Endothelial cell of umbilical vein (primary cell): ENCODE measurements at regions not wholly inside any gene's neighbourhood (a gene's known extent, or its start where the extent isn't known, plus 50 kb on each side); places are given as distances from the start of the nearest gene placed in this dataset.

Experiments used
- BruUV-seq: library from RNA; stranded (reverse); fragments of 400-500 nt; replicated peaks from 2 replicates; lab custom pipeline; 2021; lab: Mats Ljungman, UMichigan
- CTCF ChIA-PET: fragments of 300-600, 350-600 bp; sonication (Branson Sonifier 250); formaldehyde crosslinking; loops from one replicate; lab custom pipeline; 2021; ENCODE audit warnings: antibody characterized with exemption, inconsistent platforms; lab: Charles Lee
- POLR2A ChIA-PET: fragments of 300-600, 350-600 bp; sonication (Branson Sonifier 250); formaldehyde crosslinking; loops from one replicate; lab custom pipeline; 2021; ENCODE audit warnings: antibody characterized with exemption, inconsistent platforms; lab: Charles Lee
- DNase-seq: peaks from one replicate; pipeline ENCODE4 v3.0.0-alpha.2; 2011; ENCODE audit warnings: low read depth, low spot score
- FAIRE-seq: peaks from 2 replicates; lab custom pipeline; 2011; peaks lifted over from hg19 to GRCh38; lab: Jason Lieb, UNC
- H2AFZ ChIP-seq: 2 replicates; pipeline ENCODE4 v1.6.0; 2012; ENCODE audit warnings: low read depth, low read length, control low read depth, inconsistent platforms
- H3K27ac ChIP-seq: 2 replicates; pipeline ENCODE4 v1.5.1; 2011; ENCODE audit warnings: low read depth, mild to moderate bottlenecking, control low read depth, low read length, moderate library complexity; ENCODE audit not compliant: insufficient read depth
- H3K27me3 ChIP-seq, 2 experiments: 2 replicates each; pipeline versions ENCODE4 v1.6.0 to v1.6.1; 2011; ENCODE audit warnings: low read length in 2 of 2, mixed read lengths in 1 of 2; ENCODE audit not compliant: control insufficient read depth in 2 of 2, insufficient read depth in 2 of 2
- H3K36me3 ChIP-seq, 2 experiments: 2 replicates in 1 of 2; 3 replicates in 1 of 2; pipeline ENCODE4 v1.5.1; 2011; ENCODE audit warnings: low read length in 2 of 2, mild to moderate bottlenecking in 1 of 2, moderate library complexity in 1 of 2; ENCODE audit not compliant: control insufficient read depth in 2 of 2, insufficient read depth in 2 of 2; ENCODE audit errors: extremely low read depth in 1 of 2
- H3K4me1 ChIP-seq: 3 replicates; pipeline ENCODE4 v1.5.1; 2011; ENCODE audit warnings: mild to moderate bottlenecking, low read length; ENCODE audit not compliant: control insufficient read depth, insufficient read depth; ENCODE audit errors: extremely low read depth
- H3K4me2 ChIP-seq: 2 replicates; pipeline ENCODE4 v1.6.1; 2011; ENCODE audit warnings: low read length, control low read depth, mixed read lengths; ENCODE audit not compliant: insufficient read depth
- H3K4me3 ChIP-seq, 3 experiments: fragments of 200-600 bp in 1 of 3; sonication (generic), shearing (Covaris generic) in 1 of 3; replicated peaks in 1 of 3; 2 replicates each; pipeline ENCODE4 v1.5.1; 2011 to 2016; ENCODE audit warnings: control low read depth in 3 of 3, low read length in 3 of 3, mild to moderate bottlenecking in 2 of 3, inconsistent platforms in 1 of 3, low read depth in 1 of 3, moderate library complexity in 1 of 3; ENCODE audit not compliant: insufficient read depth in 1 of 3
- H3K79me2 ChIP-seq: 2 replicates; pipeline ENCODE4 v1.6.0; 2012; ENCODE audit warnings: low read length, inconsistent platforms; ENCODE audit not compliant: control insufficient read depth, insufficient read depth
- H3K9ac ChIP-seq: replicated peaks from 2 replicates; pipeline ENCODE3; 2011; ENCODE audit warnings: low read length, control low read depth; ENCODE audit not compliant: insufficient read depth; ENCODE audit errors: extremely low read depth
- H3K9me1 ChIP-seq: replicated peaks from 3 replicates; pipeline ENCODE4 v1.6.0; 2011; ENCODE audit warnings: mild to moderate bottlenecking, low read length; ENCODE audit not compliant: control insufficient read depth, insufficient read depth; ENCODE audit errors: extremely low read depth
- H3K9me3 ChIP-seq: replicated peaks from 2 replicates; pipeline ENCODE4 v1.5.1; 2012; ENCODE audit warnings: low read length, inconsistent platforms; ENCODE audit not compliant: control insufficient read depth, insufficient read depth
- H4K20me1 ChIP-seq: replicated peaks from 2 replicates; pipeline ENCODE3; 2011; ENCODE audit warnings: mild to moderate bottlenecking, low read length; ENCODE audit not compliant: control insufficient read depth, insufficient read depth; ENCODE audit errors: extremely low read depth
- CTCF ChIP-seq, 2 donors: IDR thresholded peaks; 1 replicate in 1 of 2; 2 replicates in 1 of 2; pipeline ENCODE4 v1.5.1; 2011; ENCODE audit warnings: low read length in 2 of 2, mild to moderate bottlenecking in 2 of 2, moderate library complexity in 2 of 2, control low read depth in 1 of 2, inconsistent platforms in 1 of 2, low read depth in 1 of 2; ENCODE audit not compliant: insufficient read depth in 1 of 2; ENCODE audit errors: extremely low read depth in 1 of 2
- EZH2 ChIP-seq: IDR thresholded peaks from 2 replicates; pipeline ENCODE4 v1.6.1; 2012; ENCODE audit warnings: borderline replicate concordance, low read depth, mild to moderate bottlenecking, moderate library complexity, low read length, inconsistent platforms; ENCODE audit not compliant: severe bottlenecking
- FOS ChIP-seq: IDR thresholded peaks from 2 replicates; pipeline ENCODE4 v1.6.1; 2011; ENCODE audit warnings: mild to moderate bottlenecking, low read length, moderate library complexity, borderline replicate concordance; ENCODE audit not compliant: insufficient read depth
- GATA2 ChIP-seq: IDR thresholded peaks from 2 replicates; pipeline ENCODE4 v1.7.0; 2011; ENCODE audit warnings: low read depth, mild to moderate bottlenecking, moderate library complexity, mixed read lengths, low read length; ENCODE audit not compliant: insufficient read length, insufficient read depth
- JUN ChIP-seq: IDR thresholded peaks from 2 replicates; pipeline ENCODE4 v1.6.1; 2011; ENCODE audit warnings: borderline replicate concordance, low read depth; ENCODE audit not compliant: insufficient read length, insufficient read depth
- MYC ChIP-seq: IDR thresholded peaks from one replicate; pipeline ENCODE4 v1.6.1; 2011; ENCODE audit warnings: mild to moderate bottlenecking, low read depth, low read length
- POLR2A ChIP-seq: IDR thresholded peaks from 2 replicates; pipeline ENCODE4 v1.6.1; 2012; ENCODE audit warnings: low read depth, mild to moderate bottlenecking, control low read depth, low read length
- POLR2AphosphoS5 ChIP-seq: IDR thresholded peaks from 2 replicates; pipeline ENCODE4 v1.6.1; 2012; ENCODE audit warnings: low read depth, mild to moderate bottlenecking, control low read depth, low read length, moderate library complexity; ENCODE audit not compliant: insufficient read depth
- dilution Hi-C: fragments of 300-500 bp; cut with MboI; formaldehyde crosslinking; loops from one replicate; pipeline ENCODE4 v1.15.0; 2019; ENCODE audit warnings: low sequenced_read_pairs; ENCODE audit not compliant: extremely low pct_ligation_motif_present
- intact Hi-C: fragments of 100-400 bp; cut with micrococcal nuclease; formaldehyde crosslinking; loops from one replicate; pipeline ENCODE4 v1.10.0; 2022
- TF ChIP-seq, protein P1 (sequence below): IDR thresholded peaks from 2 replicates; pipeline ENCODE4 v1.6.1; 2011; ENCODE audit not compliant: insufficient read depth, insufficient read length

DNA sequence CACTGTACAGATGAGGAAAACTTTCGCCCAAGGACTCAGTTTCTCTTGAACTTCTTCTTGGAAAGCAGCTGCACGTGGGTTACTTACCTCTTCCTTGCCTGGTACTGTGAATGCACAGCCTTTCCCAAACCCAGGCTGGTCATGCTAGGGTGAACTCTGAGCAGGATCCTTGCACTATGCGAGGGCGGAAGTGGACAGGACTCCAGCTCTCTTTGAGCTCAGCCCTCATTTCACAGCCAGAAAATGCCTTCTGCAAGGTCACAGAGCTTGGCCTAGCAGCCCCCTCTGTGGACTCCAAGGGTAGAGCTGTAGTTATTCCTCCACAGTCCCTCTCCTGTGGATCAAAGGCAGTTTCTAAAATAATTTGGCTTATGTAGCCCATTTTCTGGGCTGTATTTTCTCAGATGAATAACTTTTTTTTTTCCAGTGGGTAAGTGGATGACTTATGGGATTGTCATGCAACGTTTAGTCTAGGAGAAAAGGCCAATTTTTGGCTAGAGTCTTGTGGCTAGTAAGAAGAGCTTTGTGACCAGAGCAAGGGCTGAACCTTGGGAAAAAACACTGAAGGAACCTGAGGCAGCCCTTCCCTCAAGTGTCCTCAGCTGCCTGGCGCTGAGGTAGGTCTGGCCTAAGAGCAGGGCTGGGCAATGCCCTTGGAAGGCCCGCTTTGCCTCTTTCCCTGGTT is 172.7 kb downstream of the SCP2D1 start:
- Histone ChIP-seq H3K9me3 (no peaks in the 10 kb centered on the region), H3K4me2 (no peak overlapping the region), H3K9ac (no peak overlapping the region), H3K4me3 (no peak overlapping the region), H3K4me1 (no peaks in the 10 kb centered on the region), H4K20me1 (no peaks in the 10 kb centered on the region), H2AFZ (no peak overlapping the region), H3K27ac (no peak overlapping the region), H3K9me1 (no peaks in the 10 kb centered on the region), H3K27me3 (no peaks in the 10 kb centered on the region), H3K36me3 (no peaks in the 10 kb centered on the region), H3K79me2 (no peaks in the 10 kb centered on the region)
- dilution Hi-C loops (no loop called here), intact Hi-C loops (no loop called here)
- FAIRE-seq: no peak
- no peak for DNase-seq
- no peak for TF ChIP-seq MYC
- CTCF ChIA-PET: no interaction called here
- BruUV-seq: no TSS peak
- POLR2A ChIA-PET: no interaction called here

DNA sequence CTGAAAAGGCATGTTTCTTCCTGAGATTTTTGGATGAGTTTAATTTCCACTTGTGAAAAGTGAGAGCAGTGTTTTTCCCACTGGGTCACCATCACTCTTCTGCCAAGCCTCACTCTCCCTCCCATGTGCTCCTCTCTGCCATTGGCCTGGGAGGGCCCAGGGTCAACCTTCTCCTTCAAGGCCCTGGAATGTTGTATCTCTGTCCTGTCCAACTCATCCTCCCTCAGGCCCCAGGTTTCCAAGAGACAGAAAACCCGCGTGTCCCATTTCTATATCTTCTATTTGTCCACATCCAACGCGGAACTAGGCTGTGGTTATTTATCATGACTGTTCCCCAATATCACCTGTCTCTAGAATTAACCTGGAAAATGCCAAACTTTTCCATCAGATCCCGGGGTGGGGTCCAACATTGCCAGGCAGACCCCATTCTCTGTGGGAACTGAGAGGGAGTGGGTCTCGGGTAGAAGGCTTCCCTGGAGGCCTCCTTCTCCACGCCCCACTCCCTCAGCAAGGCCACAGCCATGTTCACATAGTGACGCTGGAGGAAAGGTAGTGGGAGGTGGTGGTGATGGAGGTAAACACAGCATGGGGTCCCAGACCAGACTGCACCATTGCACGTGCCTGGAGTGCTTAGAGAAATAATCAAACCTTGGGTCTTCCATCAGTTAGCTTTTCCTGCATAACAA is 173.5 kb downstream of the SCP2D1 start:
- no peak overlapping the region for H3K9ac ChIP-seq
- no peaks in the 10 kb centered on the region for H3K9me1 ChIP-seq
- TF ChIP-seq FOS: no peak
- TF ChIP-seq, protein P1, sequence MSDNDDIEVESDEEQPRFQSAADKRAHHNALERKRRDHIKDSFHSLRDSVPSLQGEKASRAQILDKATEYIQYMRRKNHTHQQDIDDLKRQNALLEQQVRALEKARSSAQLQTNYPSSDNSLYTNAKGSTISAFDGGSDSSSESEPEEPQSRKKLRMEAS: no peak
- TF ChIP-seq GATA2: no peak
- TF ChIP-seq CTCF (IDR thresholded peaks at IDR 0.05; ENCODE audit: extremely low read depth in 1 of 2, insufficient read depth in 1 of 2, low read depth in 1 of 2, low read length in 2 of 2): no peak
- TF ChIP-seq EZH2: no peak
- no peak for TF ChIP-seq POLR2A
- no peak for TF ChIP-seq POLR2AphosphoS5
- TF ChIP-seq MYC: no peak
- no peak for TF ChIP-seq JUN
- H3K4me1 ChIP-seq: no peaks in the 10 kb centered on the region
- no peak overlapping the region for H3K27ac ChIP-seq
- H2AFZ ChIP-seq: no peak overlapping the region
- no peaks in the 10 kb centered on the region for H4K20me1 ChIP-seq
- POLR2A ChIA-PET: no interaction called here
- FAIRE-seq (no peak), DNase-seq (no peak)
- no peak overlapping the region for H3K4me3 ChIP-seq
- H3K4me2 ChIP-seq: no peak overlapping the region
- H3K36me3 ChIP-seq: no peaks in the 10 kb centered on the region
- no peaks in the 10 kb centered on the region for H3K9me3 ChIP-seq
- dilution Hi-C loops: no loop called here
- no peaks in the 10 kb centered on the region for H3K79me2 ChIP-seq
- BruUV-seq: no TSS peak
- no peaks in the 10 kb centered on the region for H3K27me3 ChIP-seq
- intact Hi-C loops: no loop called here
- CTCF ChIA-PET: no interaction called here
